PC-3 (cell line): ENCODE measurements at regions not wholly inside any gene's neighbourhood (a gene's known extent, or its start where the extent isn't known, plus 50 kb on each side); places are given as distances from the start of the nearest gene placed in this dataset.

ENCODE experiments used
- EZH2 ChIP-seq: fragments of 300-600 bp; sonication (generic); IDR thresholded peaks from one replicate; pipeline ENCODE4 v1.6.1; 2017; ENCODE audit warnings: antibody characterized with exemption, mild to moderate bottlenecking, low read length; ENCODE audit not compliant: unreplicated experiment
- EZH2phosphoT487 ChIP-seq: fragments of 300-600 bp; sonication (generic); IDR thresholded peaks from 2 replicates; pipeline ENCODE4 v1.6.1; 2018; ENCODE audit warnings: mild to moderate bottlenecking, antibody characterized with exemption, low read length, borderline replicate concordance
- TF ChIP-seq, protein P1 (sequence below): fragments of 300-600 bp; sonication (generic); conservative IDR thresholded peaks from 2 replicates; pipeline ENCODE4 v1.5.1; 2017; ENCODE audit warnings: antibody characterized with exemption, low read depth, mild to moderate bottlenecking, low read length

DNA sequence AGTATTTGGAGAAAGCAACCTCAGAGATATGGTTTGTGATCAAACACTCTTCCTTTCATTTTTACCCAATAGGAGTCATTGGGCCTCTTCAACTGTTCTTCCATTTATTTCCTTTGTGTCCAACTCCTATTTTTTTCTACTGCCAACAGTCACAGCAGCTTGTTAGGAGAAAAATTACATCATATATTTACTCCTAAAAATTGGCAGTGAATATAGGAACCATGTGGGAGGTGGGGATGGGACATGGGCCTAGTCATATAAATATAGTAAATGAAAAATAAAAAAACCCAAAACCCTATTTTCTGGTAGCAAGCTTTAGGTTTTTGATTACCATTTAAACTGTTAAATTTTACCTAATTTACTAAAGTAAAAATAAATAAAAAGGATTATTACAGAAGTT lies 134.9 kb upstream of the MPDZ start:
- TF ChIP-seq, protein P1, sequence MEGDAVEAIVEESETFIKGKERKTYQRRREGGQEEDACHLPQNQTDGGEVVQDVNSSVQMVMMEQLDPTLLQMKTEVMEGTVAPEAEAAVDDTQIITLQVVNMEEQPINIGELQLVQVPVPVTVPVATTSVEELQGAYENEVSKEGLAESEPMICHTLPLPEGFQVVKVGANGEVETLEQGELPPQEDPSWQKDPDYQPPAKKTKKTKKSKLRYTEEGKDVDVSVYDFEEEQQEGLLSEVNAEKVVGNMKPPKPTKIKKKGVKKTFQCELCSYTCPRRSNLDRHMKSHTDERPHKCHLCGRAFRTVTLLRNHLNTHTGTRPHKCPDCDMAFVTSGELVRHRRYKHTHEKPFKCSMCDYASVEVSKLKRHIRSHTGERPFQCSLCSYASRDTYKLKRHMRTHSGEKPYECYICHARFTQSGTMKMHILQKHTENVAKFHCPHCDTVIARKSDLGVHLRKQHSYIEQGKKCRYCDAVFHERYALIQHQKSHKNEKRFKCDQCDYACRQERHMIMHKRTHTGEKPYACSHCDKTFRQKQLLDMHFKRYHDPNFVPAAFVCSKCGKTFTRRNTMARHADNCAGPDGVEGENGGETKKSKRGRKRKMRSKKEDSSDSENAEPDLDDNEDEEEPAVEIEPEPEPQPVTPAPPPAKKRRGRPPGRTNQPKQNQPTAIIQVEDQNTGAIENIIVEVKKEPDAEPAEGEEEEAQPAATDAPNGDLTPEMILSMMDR: no peak
- TF ChIP-seq EZH2 (no peak), EZH2phosphoT487 (no peak)
